Thyroid gland (tissue), 4 donors: ENCODE measurements at regions not wholly inside any gene's neighbourhood (a gene's known extent, or its start where the extent isn't known, plus 50 kb on each side); places are given as distances from the start of the nearest gene placed in this dataset.

Experiments used
- POLR2A ChIP-seq, 2 donors: fragments of 450-650 bp; IDR thresholded peaks; one replicate each; pipeline ENCODE4 v1.6.1; 2017; ENCODE audit warnings: antibody characterized with exemption in 2 of 2, mild to moderate bottlenecking in 2 of 2, moderate library complexity in 1 of 2
- TF ChIP-seq, protein P1 (sequence below), 6 experiments: fragments of 200-600 bp in 3 of 6; fragments of 450-650 bp in 3 of 6; sonication (generic) in 3 of 6; IDR thresholded peaks; one replicate each; pipeline ENCODE4 v1.5.1; 2016 to 2019; ENCODE audit warnings: antibody characterized with exemption in 6 of 6, mild to moderate bottlenecking in 2 of 6, inconsistent platforms in 1 of 6, moderate library complexity in 1 of 6

- TF ChIP-seq, protein P1, sequence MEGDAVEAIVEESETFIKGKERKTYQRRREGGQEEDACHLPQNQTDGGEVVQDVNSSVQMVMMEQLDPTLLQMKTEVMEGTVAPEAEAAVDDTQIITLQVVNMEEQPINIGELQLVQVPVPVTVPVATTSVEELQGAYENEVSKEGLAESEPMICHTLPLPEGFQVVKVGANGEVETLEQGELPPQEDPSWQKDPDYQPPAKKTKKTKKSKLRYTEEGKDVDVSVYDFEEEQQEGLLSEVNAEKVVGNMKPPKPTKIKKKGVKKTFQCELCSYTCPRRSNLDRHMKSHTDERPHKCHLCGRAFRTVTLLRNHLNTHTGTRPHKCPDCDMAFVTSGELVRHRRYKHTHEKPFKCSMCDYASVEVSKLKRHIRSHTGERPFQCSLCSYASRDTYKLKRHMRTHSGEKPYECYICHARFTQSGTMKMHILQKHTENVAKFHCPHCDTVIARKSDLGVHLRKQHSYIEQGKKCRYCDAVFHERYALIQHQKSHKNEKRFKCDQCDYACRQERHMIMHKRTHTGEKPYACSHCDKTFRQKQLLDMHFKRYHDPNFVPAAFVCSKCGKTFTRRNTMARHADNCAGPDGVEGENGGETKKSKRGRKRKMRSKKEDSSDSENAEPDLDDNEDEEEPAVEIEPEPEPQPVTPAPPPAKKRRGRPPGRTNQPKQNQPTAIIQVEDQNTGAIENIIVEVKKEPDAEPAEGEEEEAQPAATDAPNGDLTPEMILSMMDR (IDR thresholded peaks at IDR 0.05) = no peak
- TF ChIP-seq POLR2A (IDR thresholded peaks at IDR 0.05) = no peak
Observed at GRCh38 chr16:80191928-80192327, 348.9 kb upstream of the DYNLRB2 start.
